IMR-90 (cell line): ENCODE measurements at regions not wholly inside any gene's neighbourhood (a gene's known extent, or its start where the extent isn't known, plus 50 kb on each side); places are given as distances from the start of the nearest gene placed in this dataset.

Experiments used
- ATAC-seq: fragments of 200-7000 bp; cut with Tn5 transposase; 2 replicates; pipeline ENCODE4 v1.9.1; 2020; ENCODE audit warnings: low read depth, mild to moderate bottlenecking, moderate library complexity
- BruUV-seq: library from RNA; stranded (reverse); fragments of 400-500 nt; replicated peaks from 2 replicates; lab custom pipeline; 2021; lab: Mats Ljungman, UMichigan
- CTCF ChIA-PET: fragments of 300-600 bp; formaldehyde crosslinking; extraction: SDS; loops from one replicate; lab custom pipeline; 2021; ENCODE audit warnings: antibody characterized with exemption; lab: Yijun Ruan, JAX
- POLR2A ChIA-PET: fragments of 300-600 bp; sonication (Branson Sonifier 250); formaldehyde crosslinking; loops from one replicate; lab custom pipeline; 2022; ENCODE audit warnings: antibody characterized with exemption; ENCODE audit not compliant: unreplicated experiment; lab: Charles Lee
- DNase-seq: peaks from one replicate; pipeline ENCODE4 v3.0.0; 2013
- H2AFZ ChIP-seq: replicated peaks from 2 replicates; pipeline ENCODE3; 2013; ENCODE audit warnings: low read length, mild to moderate bottlenecking; ENCODE audit not compliant: poor library complexity
- H2AK5ac ChIP-seq: 2 replicates; pipeline ENCODE4 v1.6.1; 2013; ENCODE audit warnings: low read depth, low read length, inconsistent platforms
- H2AK9ac ChIP-seq: replicated peaks from 2 replicates; pipeline ENCODE3; 2013; ENCODE audit warnings: mild to moderate bottlenecking, low read depth, low read length, moderate library complexity; ENCODE audit not compliant: poor library complexity
- H2BK120ac ChIP-seq: 2 replicates; pipeline ENCODE4 v1.6.1; 2013; ENCODE audit warnings: low read depth, low read length, inconsistent platforms
- H2BK15ac ChIP-seq: 3 replicates; pipeline ENCODE4 v1.6.1; 2013; ENCODE audit warnings: low read depth, low read length, inconsistent platforms
- H2BK20ac ChIP-seq: 2 replicates; pipeline ENCODE4 v1.6.1; 2013; ENCODE audit warnings: low read depth, mild to moderate bottlenecking, inconsistent platforms, low read length, moderate library complexity
- H2BK5ac ChIP-seq: 2 replicates; pipeline ENCODE4 v1.6.1; 2013; ENCODE audit warnings: mild to moderate bottlenecking, low read depth, low read length, inconsistent platforms; ENCODE audit not compliant: poor library complexity, severe bottlenecking
- H3K14ac ChIP-seq: replicated peaks from 2 replicates; pipeline ENCODE4 v1.6.1; 2013; ENCODE audit warnings: low read depth, low read length, inconsistent platforms
- H3K18ac ChIP-seq: 2 replicates; pipeline ENCODE4 v1.6.1; 2013; ENCODE audit warnings: low read depth, low read length, control low read depth
- H3K23ac ChIP-seq: 2 replicates; pipeline ENCODE4 v1.6.1; 2013; ENCODE audit warnings: low read depth, low read length, inconsistent platforms
- H3K27ac ChIP-seq: 2 replicates; pipeline ENCODE4 v1.5.1; 2013; ENCODE audit warnings: mild to moderate bottlenecking, control low read depth, low read length; ENCODE audit not compliant: insufficient read depth
- H3K27me3 ChIP-seq: 2 replicates; pipeline ENCODE4 v1.6.1; 2013; ENCODE audit warnings: low read length; ENCODE audit not compliant: control insufficient read depth, insufficient read depth
- H3K36me3 ChIP-seq: 2 replicates; pipeline ENCODE4 v1.6.1; 2013; ENCODE audit warnings: low read length, mixed read lengths; ENCODE audit not compliant: control insufficient read depth, insufficient read depth
- H3K4ac ChIP-seq: 2 replicates; pipeline ENCODE4 v1.6.1; 2013; ENCODE audit warnings: low read depth, low read length, inconsistent platforms
- H3K4me1 ChIP-seq: 2 replicates; pipeline ENCODE4 v1.6.1; 2013; ENCODE audit warnings: low read length, mixed read lengths; ENCODE audit not compliant: control insufficient read depth, insufficient read depth
- H3K4me2 ChIP-seq: 2 replicates; pipeline ENCODE4 v1.6.1; 2013; ENCODE audit warnings: low read depth, mild to moderate bottlenecking, control low read depth, low read length, moderate library complexity
- H3K4me3 ChIP-seq: 2 replicates; pipeline ENCODE4 v1.5.1; 2013; ENCODE audit warnings: low read depth, mild to moderate bottlenecking, control low read depth, low read length, moderate library complexity; ENCODE audit not compliant: insufficient read depth
- H3K56ac ChIP-seq: 2 replicates; pipeline ENCODE4 v1.6.1; 2013; ENCODE audit warnings: low read length, inconsistent platforms; ENCODE audit not compliant: insufficient read depth; ENCODE audit errors: extremely low read depth
- H3K79me1 ChIP-seq, 2 experiments: 2 replicates each; pipeline ENCODE4 v1.6.1; 2013; ENCODE audit warnings: low read length in 2 of 2, inconsistent platforms in 1 of 2, low read depth in 1 of 2
- H3K9ac ChIP-seq: 2 replicates; pipeline ENCODE4 v1.6.1; 2013; ENCODE audit warnings: low read depth, low read length, control low read depth
- H3K9me1 ChIP-seq: 2 replicates; pipeline ENCODE4 v1.6.1; 2013; ENCODE audit warnings: low read length, inconsistent platforms; ENCODE audit not compliant: insufficient read depth
- H3K9me3 ChIP-seq: 2 replicates; pipeline ENCODE4 v1.6.1; 2013; ENCODE audit warnings: low read length; ENCODE audit not compliant: control insufficient read depth, insufficient read depth
- H4K20me1 ChIP-seq: 2 replicates; pipeline ENCODE4 v1.6.1; 2013; ENCODE audit warnings: low read length, inconsistent platforms; ENCODE audit not compliant: insufficient read depth
- H4K5ac ChIP-seq: 2 replicates; pipeline ENCODE4 v1.6.1; 2013; ENCODE audit warnings: mild to moderate bottlenecking, low read depth, low read length, control low read depth
- H4K8ac ChIP-seq, 2 experiments: 2 replicates each; pipeline ENCODE4 v1.6.1; 2013; ENCODE audit warnings: low read depth in 2 of 2, low read length in 2 of 2, control low read depth in 1 of 2, inconsistent platforms in 1 of 2
- H4K91ac ChIP-seq: 2 replicates; pipeline ENCODE4 v1.6.1; 2013; ENCODE audit warnings: low read depth, low read length, inconsistent platforms; ENCODE audit not compliant: insufficient read depth
- BHLHE40 ChIP-seq: fragments of 150-350 bp; IDR thresholded peaks from 2 replicates; pipeline ENCODE4 v1.6.1; 2016; ENCODE audit warnings: mild to moderate bottlenecking, low read depth, low read length
- CEBPB ChIP-seq: IDR thresholded peaks from 2 replicates; pipeline ENCODE4 v1.6.1; 2012; ENCODE audit warnings: low read depth, low read length, improper control_type of control experiment
- CHD1 ChIP-seq: IDR thresholded peaks from 2 replicates; pipeline ENCODE4 v1.6.1; 2012; ENCODE audit warnings: low read depth, low read length, improper control_type of control experiment
- CTCF ChIP-seq: conservative IDR thresholded peaks from 2 replicates; pipeline ENCODE4 v1.5.1; 2012; ENCODE audit warnings: mild to moderate bottlenecking, low read depth, low read length, improper control_type of control experiment
- ELK1 ChIP-seq: fragments of 150-350 bp; IDR thresholded peaks from 2 replicates; pipeline ENCODE4 v1.6.1; 2016; ENCODE audit warnings: low read depth, mild to moderate bottlenecking, low read length, moderate library complexity, borderline replicate concordance
- FOS ChIP-seq: fragments of 150-350 bp; IDR thresholded peaks from 2 replicates; pipeline ENCODE4 v1.6.1; 2016; ENCODE audit warnings: low read depth, low read length
- MAFK ChIP-seq: IDR thresholded peaks from 2 replicates; pipeline ENCODE4 v1.6.1; 2012; ENCODE audit warnings: low read depth, low read length, improper control_type of control experiment
- MAZ ChIP-seq: IDR thresholded peaks from 2 replicates; pipeline ENCODE4 v1.6.1; 2012; ENCODE audit warnings: low read depth, mild to moderate bottlenecking, low read length, improper control_type of control experiment, moderate library complexity, borderline replicate concordance
- MXI1 ChIP-seq: IDR thresholded peaks from 2 replicates; pipeline ENCODE4 v1.6.1; 2012; ENCODE audit warnings: low read depth, mild to moderate bottlenecking, low read length, moderate library complexity, borderline replicate concordance
- NFE2L2 ChIP-seq: fragments of 150-350 bp; IDR thresholded peaks from 2 replicates; pipeline ENCODE4 v1.6.1; 2016; ENCODE audit warnings: low read depth, mild to moderate bottlenecking, low read length
- POLR2A ChIP-seq: IDR thresholded peaks from 2 replicates; pipeline ENCODE4 v1.6.1; 2012; ENCODE audit warnings: mild to moderate bottlenecking, low read depth, low read length
- RAD21 ChIP-seq: IDR thresholded peaks from 2 replicates; pipeline ENCODE4 v1.6.1; 2012; ENCODE audit warnings: low read length, improper control_type of control experiment
- RCOR1 ChIP-seq: IDR thresholded peaks from 2 replicates; pipeline ENCODE4 v1.6.1; 2012; ENCODE audit warnings: mild to moderate bottlenecking, low read length, improper control_type of control experiment; ENCODE audit not compliant: insufficient replicate concordance
- RFX5 ChIP-seq: IDR thresholded peaks from 2 replicates; pipeline ENCODE4 v1.8.0; 2012; ENCODE audit warnings: low read depth, mild to moderate bottlenecking, low read length, moderate library complexity
- SMC3 ChIP-seq: fragments of 150-350 bp; IDR thresholded peaks from 2 replicates; pipeline ENCODE4 v1.6.1; 2016; ENCODE audit warnings: low read depth, mild to moderate bottlenecking, antibody characterized with exemption, low read length, moderate library complexity
- USF2 ChIP-seq: fragments of 150-350 bp; IDR thresholded peaks from 2 replicates; pipeline ENCODE4 v1.6.1; 2017; ENCODE audit warnings: mild to moderate bottlenecking, antibody characterized with exemption, low read length, low read depth
- WGBS, 2 experiments: methylation state at CpG; one replicate each; pipeline versions ENCODE4 v1.1.5 to v1.1.7; 2013; ENCODE audit warnings: missing lambda C conversion rate in 2 of 2; ENCODE audit not compliant: insufficient read length in 1 of 2; ENCODE audit errors: extremely low coverage in 2 of 2; 5-methylcytosine and 5-hydroxymethylcytosine counted together
- dilution Hi-C: fragments of 300-500 bp; cut with HindIII; formaldehyde crosslinking; loops from one replicate; pipeline ENCODE4 v1.14.3; 2018; ENCODE audit warnings: low sequenced_read_pairs; ENCODE audit not compliant: unreplicated experiment
- in situ Hi-C: fragments of 300-500 bp; cut with MboI; formaldehyde crosslinking; loops from 3 replicates; pipeline ENCODE4 v1.14.3; 2019; ENCODE audit warnings: low sequenced_read_pairs, inconsistent platforms, mixed read lengths
- intact Hi-C: fragments of 100-400 bp; cut with micrococcal nuclease; formaldehyde crosslinking; loops from 2 replicates; pipeline ENCODE4 v1.10.0; 2022

GRCh38 chr14:53608369-53608768, 348.3 kb downstream of the BMP4 start:
- Histone ChIP-seq H3K23ac (no peak overlapping the region), H3K79me1 (no peaks in the 10 kb centered on the region), H3K9ac (no peak overlapping the region), H4K8ac (no peak overlapping the region), H3K36me3 (no peaks in the 10 kb centered on the region), H3K9me3 (no peaks in the 10 kb centered on the region), H2AFZ (no peak overlapping the region), H3K4me2 (no peak overlapping the region), H3K4me3 (no peak overlapping the region), H2AK9ac (no peak overlapping the region), H3K27ac (no peak overlapping the region), H2BK5ac (no peak overlapping the region), H2BK20ac (no peak overlapping the region), H4K20me1 (no peaks in the 10 kb centered on the region), H3K27me3 (peaks cover 3% of the 10 kb centered on the region), H3K4ac (no peak overlapping the region), H3K56ac (no peak overlapping the region), H4K5ac (no peak overlapping the region), H2BK120ac (no peak overlapping the region), H2BK15ac (no peak overlapping the region), H2AK5ac (no peak overlapping the region; the same call in 1 of the 2 replicates), H3K9me1 (peaks cover under 1% of the 10 kb centered on the region; the same call in 1 of the 2 replicates), H4K91ac (no peak overlapping the region), H3K4me1 (no peaks in the 10 kb centered on the region), H3K18ac (no peak overlapping the region), H3K14ac (no peak overlapping the region)
- DNase-seq (no peak), ATAC-seq (no peak)
- dilution Hi-C loops (no loop called here), intact Hi-C loops (no loop called here), in situ Hi-C loops (no loop called here)
- ChIA-PET POLR2A (no interaction called here), CTCF (no interaction called here)
- TF ChIP-seq SMC3 (no peak), MAZ (no peak), ELK1 (no peak), MXI1 (no peak), POLR2A (no peak), CEBPB (no peak), BHLHE40 (no peak), NFE2L2 (no peak), RFX5 (no peak), FOS (no peak), CTCF (no peak), RCOR1 (no peak), MAFK (no peak), RAD21 (no peak), CHD1 (no peak), USF2 (no peak)
- no CpG with 5 or more reads among the region's 5 CpGs for WGBS, 2 experiments
- BruUV-seq = no TSS peak
